Mammary epithelial cell (primary cell): ENCODE measurements at regions not wholly inside any gene's neighbourhood (a gene's known extent, or its start where the extent isn't known, plus 50 kb on each side); places are given as distances from the start of the nearest gene placed in this dataset.
"Not testable (repeated sequence)": the region's sequence is repeated elsewhere in the genome, so short reads cannot be mapped to it uniquely, and the experiment has no call there.

Source experiments
- EZH2 ChIP-seq: IDR thresholded peaks from 2 replicates; pipeline ENCODE4 v1.6.1; 2012; ENCODE audit warnings: low read length, inconsistent platforms, borderline replicate concordance
- TF ChIP-seq, protein P1 (sequence below), 2 donors: IDR thresholded peaks in 1 of 2; conservative IDR thresholded peaks in 1 of 2; 2 replicates each; pipeline ENCODE4 v1.5.1; 2011 to 2012; ENCODE audit warnings: inconsistent platforms in 2 of 2, low read length in 2 of 2, mild to moderate bottlenecking in 2 of 2, control low read depth in 1 of 2, low read depth in 1 of 2; ENCODE audit not compliant: insufficient read depth in 1 of 2; ENCODE audit errors: extremely low read depth in 1 of 2

DNA sequence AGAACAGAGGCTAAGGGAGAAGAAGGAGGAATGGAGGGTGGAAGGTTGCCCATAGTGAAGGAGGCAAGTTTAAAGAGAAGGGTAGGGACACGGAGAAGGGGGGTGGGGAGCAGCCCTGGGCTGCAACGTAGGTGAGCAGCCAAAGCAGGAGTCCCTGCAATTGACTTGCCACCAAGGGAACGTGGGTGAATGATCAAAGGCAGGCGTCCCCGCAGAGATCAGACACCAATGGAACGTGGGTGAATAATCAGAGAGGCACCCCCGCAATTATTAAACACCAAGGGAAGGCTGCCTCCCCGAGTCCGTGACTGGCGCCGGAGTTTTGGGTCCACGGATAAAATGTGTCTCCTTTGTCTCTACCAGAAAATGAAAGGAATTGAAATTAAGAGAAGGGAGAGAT, 1103.5 kb downstream of the OLFM4 start:
- TF ChIP-seq, protein P1, sequence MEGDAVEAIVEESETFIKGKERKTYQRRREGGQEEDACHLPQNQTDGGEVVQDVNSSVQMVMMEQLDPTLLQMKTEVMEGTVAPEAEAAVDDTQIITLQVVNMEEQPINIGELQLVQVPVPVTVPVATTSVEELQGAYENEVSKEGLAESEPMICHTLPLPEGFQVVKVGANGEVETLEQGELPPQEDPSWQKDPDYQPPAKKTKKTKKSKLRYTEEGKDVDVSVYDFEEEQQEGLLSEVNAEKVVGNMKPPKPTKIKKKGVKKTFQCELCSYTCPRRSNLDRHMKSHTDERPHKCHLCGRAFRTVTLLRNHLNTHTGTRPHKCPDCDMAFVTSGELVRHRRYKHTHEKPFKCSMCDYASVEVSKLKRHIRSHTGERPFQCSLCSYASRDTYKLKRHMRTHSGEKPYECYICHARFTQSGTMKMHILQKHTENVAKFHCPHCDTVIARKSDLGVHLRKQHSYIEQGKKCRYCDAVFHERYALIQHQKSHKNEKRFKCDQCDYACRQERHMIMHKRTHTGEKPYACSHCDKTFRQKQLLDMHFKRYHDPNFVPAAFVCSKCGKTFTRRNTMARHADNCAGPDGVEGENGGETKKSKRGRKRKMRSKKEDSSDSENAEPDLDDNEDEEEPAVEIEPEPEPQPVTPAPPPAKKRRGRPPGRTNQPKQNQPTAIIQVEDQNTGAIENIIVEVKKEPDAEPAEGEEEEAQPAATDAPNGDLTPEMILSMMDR (conservative IDR thresholded peaks at IDR 0.05 in 1 of 2, IDR thresholded peaks at IDR 0.05 in 1 of 2; ENCODE audit: extremely low read depth in 1 of 2, insufficient read depth in 1 of 2, low read depth in 1 of 2, low read length in 2 of 2), result not testable (repeated sequence)
- not testable (repeated sequence) for TF ChIP-seq EZH2
